Left lung (tissue), 4 donors: ENCODE measurements at regions not wholly inside any gene's neighbourhood (a gene's known extent, or its start where the extent isn't known, plus 50 kb on each side); places are given as distances from the start of the nearest gene placed in this dataset.

Experiments
- ATAC-seq: fragments of 200-7000 bp; cut with Tn5 transposase; one replicate; pipeline ENCODE4 v1.9.1; 2020; ENCODE audit warnings: moderate library complexity
- DNase-seq, 4 donors: peaks; one replicate each; pipeline ENCODE4 v3.0.0-alpha.2; 2013 to 2020
- H3K27ac ChIP-seq, 2 donors: fragments of 200-600 bp; sonication (generic) in 1 of 2; one replicate each; pipeline versions ENCODE4 v1.5.0 to v1.8.0; 2020 to 2021
- H3K27me3 ChIP-seq, 2 donors: fragments of 200-600 bp; sonication (generic) in 1 of 2; one replicate each; pipeline versions ENCODE4 v1.5.0 to v1.8.0; 2020 to 2021
- H3K36me3 ChIP-seq, 2 donors: fragments of 200-600 bp; sonication (generic) in 1 of 2; one replicate each; pipeline versions ENCODE4 v1.5.0 to v1.8.0; 2020 to 2021
- H3K4me1 ChIP-seq, 2 donors: fragments of 200-600 bp; one replicate each; pipeline ENCODE4 v1.8.0; 2021
- H3K4me3 ChIP-seq, 2 donors: fragments of 200-600 bp; sonication (generic) in 1 of 2; one replicate each; pipeline versions ENCODE4 v1.5.0 to v1.8.0; 2020 to 2021; ENCODE audit warnings: mild to moderate bottlenecking in 1 of 2
- H3K9me3 ChIP-seq, 2 donors: fragments of 200-600 bp; sonication (generic) in 1 of 2; one replicate each; pipeline versions ENCODE4 v1.5.0 to v1.8.0; 2020 to 2021
- CTCF ChIP-seq, 2 donors: fragments of 200-600 bp; sonication (generic) in 1 of 2; IDR thresholded peaks; one replicate each; pipeline versions ENCODE4 v1.5.0 to v1.8.0; 2021; ENCODE audit warnings: antibody characterized with exemption in 2 of 2
- intact Hi-C, 2 donors: fragments of 100-400 bp; cut with DNase I; formaldehyde crosslinking; loops; one replicate each; pipeline versions ENCODE4 v1.11.2 to v1.14.2; 2022
- donor health status: DM: no; HTN: yes; CAD: no.
- donor health status: DM: no; HTN: no; CAD: no.

GRCh38 chr2:151171186-151171585, 90.5 kb downstream of the RBM43 start:
- no peak for TF ChIP-seq CTCF (IDR thresholded peaks at IDR 0.05)
- ATAC-seq = no peak
- H3K27ac ChIP-seq = no peak overlapping the region

GRCh38 chr2:151166410-151166809, 95.3 kb downstream of the RBM43 start:
- Histone ChIP-seq H3K4me1 (no peaks in the 10 kb centered on the region), H3K27ac (no peak overlapping the region), H3K36me3 (no peaks in the 10 kb centered on the region), H3K9me3 (no peaks in the 10 kb centered on the region), H3K4me3 (no peak overlapping the region), H3K27me3 (no peaks in the 10 kb centered on the region)
- intact Hi-C loops = no loop called here
- ATAC-seq (no peak), DNase-seq (no peak)
- TF ChIP-seq CTCF (IDR thresholded peaks at IDR 0.05) = no peak

More at GRCh38 chr2:151171186-151171585, 90.5 kb downstream of the RBM43 start:
- Histone ChIP-seq H3K36me3 (no peaks in the 10 kb centered on the region), H3K4me1 (no peaks in the 10 kb centered on the region), H3K27me3 (no peaks in the 10 kb centered on the region), H3K9me3 (no peaks in the 10 kb centered on the region), H3K4me3 (no peak overlapping the region)
- DNase-seq = no peak
- intact Hi-C loops = no loop called here

- H3K9me3 ChIP-seq = no peaks in the 10 kb centered on the region
- H3K4me1 ChIP-seq = no peaks in the 10 kb centered on the region
- DNase-seq (no peak), ATAC-seq (no peak)
- intact Hi-C loops = no loop called here
- no peaks in the 10 kb centered on the region for H3K36me3 ChIP-seq
- no peak overlapping the region for H3K4me3 ChIP-seq
- H3K27ac ChIP-seq = no peak overlapping the region
- no peak for TF ChIP-seq CTCF (IDR thresholded peaks at IDR 0.05)
- H3K27me3 ChIP-seq = no peaks in the 10 kb centered on the region
Observed at GRCh38 chr2:151165105-151165684, 96.5 kb downstream of the RBM43 start.

GRCh38 chr2:151161821-151162551, 99.7 kb downstream of the RBM43 start:
- H3K9me3 ChIP-seq = no peaks in the 10 kb centered on the region
- H3K27me3 ChIP-seq = no peaks in the 10 kb centered on the region
- ATAC-seq (no peak), DNase-seq (peak in 2 of 4 donors; percentile 49 to 63)
- no peaks in the 10 kb centered on the region for H3K4me1 ChIP-seq
- no peaks in the 10 kb centered on the region for H3K36me3 ChIP-seq
- TF ChIP-seq CTCF (IDR thresholded peaks at IDR 0.05) = no peak
- H3K27ac ChIP-seq = no peak overlapping the region
- H3K4me3 ChIP-seq = no peak overlapping the region
- intact Hi-C loops = no loop called here

GRCh38 chr2:151159109-151159662, 102.5 kb downstream of the RBM43 start:
- ATAC-seq (no peak), DNase-seq (no peak)
- H3K36me3 ChIP-seq = no peaks in the 10 kb centered on the region
- H3K4me1 ChIP-seq = no peaks in the 10 kb centered on the region
- no peak overlapping the region for H3K27ac ChIP-seq
- intact Hi-C loops = no loop called here
- H3K4me3 ChIP-seq = no peak overlapping the region
- no peaks in the 10 kb centered on the region for H3K27me3 ChIP-seq
- no peaks in the 10 kb centered on the region for H3K9me3 ChIP-seq
- no peak for TF ChIP-seq CTCF (IDR thresholded peaks at IDR 0.05)
